Lung microvascular endothelial cell (primary cell): ENCODE measurements at regions not wholly inside any gene's neighbourhood (a gene's known extent, or its start where the extent isn't known, plus 50 kb on each side); places are given as distances from the start of the nearest gene placed in this dataset.
A peak's percentile ranks its signal among the peaks of the same experiment; 100 is the strongest.

Source experiments
- DNase-seq, 2 donors: peaks; one replicate each; pipeline versions ENCODE4 v3.0.0 to v3.0.0-alpha.2; 2010; ENCODE audit warnings: low read depth in 2 of 2

DNA sequence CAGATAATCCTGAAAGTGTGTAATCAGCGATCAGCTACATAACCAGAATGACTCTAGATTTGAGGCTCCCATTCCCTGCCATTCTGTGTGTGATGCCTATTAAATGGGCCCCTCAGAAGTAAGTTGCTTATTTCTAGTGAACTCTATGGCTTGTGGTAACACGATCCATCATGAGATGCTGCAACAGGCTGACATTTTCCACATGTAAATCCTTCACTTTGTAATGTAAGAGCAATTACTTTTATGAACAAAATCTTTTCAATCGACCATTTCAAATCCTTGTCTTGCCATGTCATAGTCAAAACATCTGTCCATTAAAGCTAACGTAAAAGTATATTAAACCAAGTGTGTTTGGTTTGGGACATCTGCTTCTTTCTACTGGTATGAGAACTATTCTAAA is 175.9 kb upstream of the ETAA1 start:
- no peak for DNase-seq

DNA sequence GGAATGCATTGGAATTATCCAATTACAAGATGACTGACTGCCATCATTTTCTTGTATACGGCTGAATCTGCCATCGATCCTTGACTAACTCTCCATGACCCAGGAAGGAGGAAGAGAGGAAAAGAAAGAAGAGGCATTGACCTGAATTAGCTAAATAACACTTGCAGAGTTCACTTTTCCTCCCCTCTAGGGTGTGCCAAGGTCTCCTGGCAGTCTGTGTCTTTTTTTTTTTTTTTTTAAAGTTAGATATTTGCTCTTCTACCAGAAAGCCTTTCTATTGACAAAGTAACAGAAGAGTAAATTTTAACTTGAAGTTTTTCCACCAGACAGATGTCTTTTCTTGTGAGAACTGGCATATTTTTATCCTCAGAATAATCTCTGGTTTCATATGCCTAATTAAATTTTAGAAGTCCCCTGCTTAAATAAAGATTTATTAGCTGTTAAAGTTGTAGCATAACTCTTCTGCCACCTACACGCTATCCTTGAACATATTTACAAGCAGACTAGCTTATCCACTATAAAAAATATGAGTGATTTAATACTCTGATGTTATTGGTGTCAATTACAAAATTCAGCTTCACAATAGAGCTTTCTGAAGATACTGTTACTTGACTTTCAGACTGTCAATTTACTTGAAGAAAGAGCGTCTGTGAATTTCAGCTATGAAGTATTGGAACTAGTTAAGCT is 171.7 kb upstream of the ETAA1 start:
- no peak for DNase-seq

DNA sequence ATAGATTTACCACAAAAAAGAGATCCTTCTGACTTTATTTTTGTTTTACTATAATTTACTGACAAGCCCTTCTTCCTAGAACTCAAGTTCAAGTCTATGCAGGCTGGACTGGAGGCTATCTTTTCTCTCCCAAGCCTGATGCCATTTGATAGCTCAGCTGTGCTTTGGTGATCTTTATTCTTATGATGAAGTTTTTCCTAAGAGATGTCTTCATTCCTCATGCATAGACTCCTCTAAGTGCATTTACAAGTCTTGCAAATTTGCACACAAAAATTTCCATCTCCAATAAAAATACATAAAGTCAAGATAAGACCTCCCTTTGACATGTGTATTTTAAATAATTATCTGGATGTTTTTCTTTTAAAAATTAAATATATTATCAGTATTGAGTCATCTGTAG is 167.4 kb upstream of the ETAA1 start:
- no peak for DNase-seq

DNA sequence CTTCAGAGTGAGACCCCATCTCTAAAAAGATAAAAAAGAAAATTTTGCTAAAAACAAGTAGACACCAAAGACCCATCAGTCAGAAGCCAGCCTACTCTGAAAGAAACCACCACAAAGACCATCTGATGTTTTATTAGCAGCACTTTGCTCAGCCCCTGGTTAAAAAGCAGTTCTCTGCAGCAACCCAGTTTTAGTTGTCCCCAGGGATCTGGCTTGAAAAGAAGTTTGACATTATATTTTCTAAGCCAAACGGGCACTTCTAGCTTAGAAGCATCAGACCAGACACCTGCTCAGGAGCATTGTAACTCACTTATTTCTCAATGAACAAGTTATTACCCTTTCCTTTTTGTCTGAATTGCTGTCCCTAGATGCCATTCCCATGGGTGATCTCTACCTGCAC is 164.2 kb upstream of the ETAA1 start:
- no peak for DNase-seq

DNA sequence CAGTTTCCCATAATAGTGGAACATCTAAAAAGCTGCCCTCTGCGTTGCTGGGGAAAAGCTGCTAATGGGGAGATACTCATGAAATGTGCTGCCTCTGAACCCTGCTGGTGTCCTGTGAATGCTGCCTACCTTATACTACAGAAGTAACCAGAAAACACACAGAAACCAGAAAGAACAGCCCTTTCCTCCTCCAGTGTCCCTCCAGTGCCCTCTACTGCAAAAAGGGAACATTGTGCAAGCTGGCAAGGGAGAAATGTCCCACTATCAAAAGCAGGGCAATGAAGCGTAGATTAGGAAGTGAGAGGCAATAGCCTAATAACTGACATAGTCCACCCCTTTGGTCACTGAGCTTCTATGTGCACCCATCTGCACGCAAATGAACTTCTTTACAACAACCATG is 162.7 kb upstream of the ETAA1 start:
- DNase-seq: peak; percentile 7 to 21

DNA sequence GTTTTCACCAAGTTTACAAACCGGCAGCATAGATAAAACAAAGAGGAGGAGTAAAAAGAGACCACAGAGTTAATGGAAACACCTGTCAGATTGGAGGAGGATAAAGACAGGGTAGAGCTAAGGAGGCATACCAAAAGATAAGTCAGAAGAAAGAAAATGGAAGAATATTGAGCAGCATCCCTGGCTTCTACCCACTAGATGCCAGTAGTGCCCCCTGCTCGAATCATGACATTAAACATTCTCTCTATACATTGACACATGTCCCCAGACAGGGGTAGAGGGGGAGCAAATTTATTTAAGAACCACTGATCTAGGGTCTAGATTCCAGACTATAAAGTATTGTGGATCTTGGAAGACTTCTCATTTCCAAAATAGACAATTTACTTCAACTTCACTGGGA is 159.8 kb upstream of the ETAA1 start:
- DNase-seq: no peak

DNA sequence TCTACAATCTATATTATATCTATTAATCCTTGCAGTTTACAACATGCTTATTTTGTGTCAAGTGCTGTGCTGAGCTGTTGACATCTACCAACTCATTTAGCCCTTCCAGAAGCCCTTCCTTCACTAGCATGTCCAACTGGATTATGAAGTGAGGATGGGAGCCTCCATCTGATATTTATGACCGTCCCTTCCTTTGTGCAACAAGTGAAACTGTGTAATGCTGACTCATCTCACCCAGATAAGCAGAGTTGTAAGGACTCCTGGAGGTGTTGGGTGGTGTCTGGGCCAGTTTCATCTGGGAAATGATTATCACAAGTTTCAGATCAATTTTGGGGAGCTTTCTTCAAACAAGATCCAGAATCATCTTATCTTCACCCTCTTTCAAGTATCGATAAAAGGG is 156.6 kb upstream of the ETAA1 start:
- DNase-seq: no peak

DNA sequence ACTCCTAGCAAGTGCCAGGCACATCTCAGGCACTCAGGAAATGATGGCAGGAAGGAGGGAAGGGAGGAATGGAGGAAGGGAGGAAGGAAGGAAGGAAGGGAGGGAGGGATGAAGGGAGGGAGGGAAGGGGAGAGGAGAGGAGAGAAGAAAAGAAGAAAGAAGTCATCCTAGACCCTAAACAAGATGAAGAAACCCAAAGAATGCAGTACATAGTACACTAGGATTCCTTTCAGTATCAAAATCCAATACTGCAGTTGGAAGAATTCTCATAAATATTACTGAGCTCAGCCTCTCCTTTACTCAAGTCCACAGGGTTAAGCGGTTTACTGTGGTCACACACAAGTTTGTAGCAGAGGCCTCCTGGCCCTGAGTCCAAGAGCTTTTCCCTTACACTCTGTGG is 155.7 kb upstream of the ETAA1 start:
- DNase-seq: no peak

DNA sequence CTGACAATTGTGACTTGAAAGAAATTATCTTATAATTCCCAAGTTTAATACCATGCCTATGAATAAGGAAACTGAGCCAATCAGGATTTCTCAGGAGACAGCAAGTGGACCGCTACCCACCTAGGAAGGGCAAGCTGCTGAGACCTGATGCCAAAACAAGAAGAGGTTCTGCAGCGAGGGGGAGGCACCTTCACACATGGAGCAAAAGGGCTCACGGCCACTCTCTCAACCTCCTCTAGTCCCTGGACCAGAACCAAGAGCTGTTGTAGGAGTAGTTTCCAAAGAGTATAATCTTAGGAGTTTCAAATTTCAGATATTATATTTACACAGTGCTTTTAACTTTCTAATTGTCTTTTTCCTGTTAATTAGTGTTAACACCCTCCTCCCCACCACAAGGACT is 154.7 kb upstream of the ETAA1 start:
- DNase-seq: no peak

DNA sequence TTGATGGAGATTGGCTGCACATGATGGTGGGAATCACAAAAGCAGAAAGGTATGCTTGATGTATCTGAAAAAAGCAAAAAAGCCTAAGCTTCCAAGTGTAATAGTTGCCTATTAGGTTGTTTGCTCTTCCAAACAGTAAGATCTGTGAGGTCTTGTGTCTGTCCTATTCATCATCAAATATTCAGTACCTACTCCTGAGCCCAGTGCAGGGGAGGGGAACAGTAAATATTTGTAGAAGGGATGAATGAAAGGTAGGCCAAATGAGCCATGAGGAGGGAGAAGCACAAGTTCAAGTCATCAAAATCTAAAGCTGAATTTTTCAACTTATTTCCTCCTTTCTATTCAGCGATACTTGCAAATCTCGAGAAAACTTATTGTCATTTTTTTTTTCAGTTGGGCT is 153.2 kb upstream of the ETAA1 start:
- DNase-seq: no peak

DNA sequence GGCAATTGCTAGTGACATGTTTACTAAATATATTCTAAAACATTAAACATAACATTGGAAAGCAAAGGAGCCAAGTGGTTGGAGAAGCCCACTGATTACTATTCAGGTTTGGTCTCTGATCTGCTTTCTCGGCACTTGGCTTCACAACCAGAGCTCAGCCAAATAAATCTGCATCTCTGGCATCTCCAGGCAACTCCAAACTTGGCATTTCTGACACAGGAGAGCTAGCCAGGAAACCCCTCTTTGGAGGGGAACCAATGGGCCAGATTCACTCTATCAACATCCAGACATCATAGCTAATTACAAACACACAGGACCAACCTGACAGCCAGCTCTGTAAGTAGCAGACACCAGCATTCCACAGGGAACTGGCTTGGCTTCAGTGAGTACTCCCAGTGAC is 150.3 kb upstream of the ETAA1 start:
- no peak for DNase-seq

DNA sequence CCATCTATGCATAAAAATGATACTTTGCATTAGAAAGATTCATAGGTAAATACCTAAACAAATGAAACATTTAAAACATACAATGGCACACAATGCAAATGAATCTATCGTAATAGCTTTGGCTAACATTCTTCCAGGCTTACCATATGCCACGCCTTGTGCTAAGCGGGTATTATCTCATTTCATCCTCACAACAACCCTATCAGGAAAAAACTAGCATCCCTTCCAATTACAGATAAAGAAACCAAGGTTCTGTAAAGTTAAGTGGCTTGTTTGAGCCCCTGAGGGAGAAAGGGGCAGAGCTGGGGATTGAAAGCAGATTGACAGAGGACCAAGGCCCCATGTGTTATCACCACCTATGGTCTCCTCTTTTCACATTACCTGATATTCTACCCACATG is 145.4 kb upstream of the ETAA1 start:
- no peak for DNase-seq

DNA sequence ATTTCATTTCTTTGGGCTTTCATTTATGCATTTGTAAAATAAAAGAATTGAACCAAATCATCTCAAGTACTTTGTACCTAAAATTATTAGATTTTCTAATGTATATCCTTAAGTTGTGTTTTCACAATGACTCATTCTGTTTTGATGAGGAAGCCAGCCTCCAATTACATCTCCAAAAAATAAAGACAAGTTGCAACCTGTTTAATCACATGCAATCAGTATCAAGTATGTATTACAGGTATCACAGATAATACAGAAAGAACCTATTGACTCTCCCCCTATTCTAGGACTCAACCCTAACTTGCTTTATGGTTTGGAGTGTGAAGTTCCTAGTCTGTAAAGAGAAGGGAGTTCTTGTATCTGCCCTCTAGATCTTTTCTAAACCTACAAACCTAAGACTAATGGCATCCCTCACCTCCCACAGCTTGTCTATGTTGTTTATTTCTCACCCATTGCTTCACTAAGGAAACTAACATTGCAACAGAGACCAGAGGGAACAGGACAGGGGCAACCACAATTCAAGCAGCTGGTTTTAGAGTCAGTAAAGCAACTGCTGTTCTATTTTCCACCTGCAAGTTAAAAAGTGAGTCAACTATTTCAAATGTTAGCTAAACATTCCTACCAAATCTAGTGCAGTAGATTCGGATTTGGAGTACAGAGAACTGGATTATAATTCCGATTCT is 141.1 kb upstream of the ETAA1 start:
- DNase-seq: peak in 1 of 2 donors; percentile 12

DNA sequence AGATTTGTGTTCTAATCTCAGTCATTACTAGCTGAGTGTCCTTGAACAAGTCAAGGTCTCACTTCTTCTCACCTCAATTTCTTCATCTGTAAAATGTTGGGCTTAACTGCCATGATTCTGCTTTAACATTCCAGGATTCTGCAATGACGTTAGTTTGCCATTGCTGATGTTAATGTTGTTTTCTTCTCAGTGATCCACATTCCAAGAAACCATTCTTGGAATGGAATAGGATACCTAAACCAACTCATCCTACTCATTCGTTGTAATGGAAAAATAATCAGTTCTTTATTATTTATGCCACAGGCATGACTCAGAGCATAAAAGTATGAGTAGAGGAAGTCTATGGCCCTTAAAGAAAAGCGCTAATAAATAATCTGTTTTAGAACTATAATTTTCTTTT is 140.2 kb upstream of the ETAA1 start:
- no peak for DNase-seq

DNA sequence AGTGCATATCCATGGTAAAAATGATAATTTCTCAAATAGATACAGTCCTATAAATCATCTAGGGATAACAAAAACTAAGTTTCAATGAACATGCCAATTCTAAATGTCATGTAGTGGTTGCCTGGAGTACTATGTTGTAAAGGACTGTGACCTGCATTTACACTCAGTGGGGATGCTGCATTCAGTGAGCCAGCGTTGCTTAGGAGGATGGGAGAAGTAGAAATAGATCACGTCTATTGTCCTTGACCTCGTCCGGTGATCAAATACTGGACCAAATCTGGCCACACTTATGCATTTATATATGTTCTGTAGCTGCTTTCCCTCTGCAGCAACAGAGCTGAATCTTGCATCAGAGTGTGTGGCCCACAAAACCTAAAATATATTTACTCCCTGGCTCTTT is 139.0 kb upstream of the ETAA1 start:
- no peak for DNase-seq

DNA sequence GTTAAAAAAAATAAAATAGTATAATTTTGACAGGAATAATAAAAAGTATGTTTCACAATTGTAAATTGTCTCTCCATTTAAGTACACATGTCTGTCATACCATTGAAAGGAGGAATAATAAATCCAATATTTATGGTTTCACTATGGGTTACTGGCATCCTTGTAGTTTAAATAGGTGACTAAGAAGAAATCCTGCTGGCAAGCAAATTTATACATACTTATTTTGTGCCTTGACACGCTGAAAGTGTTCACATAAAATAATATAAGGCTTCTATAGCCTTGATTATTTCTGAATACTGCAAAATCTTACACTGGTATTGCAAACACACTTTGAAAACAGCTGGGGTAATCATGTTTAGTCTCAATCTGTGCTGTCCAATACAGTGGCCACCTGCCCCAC is 138.3 kb upstream of the ETAA1 start:
- no peak for DNase-seq

DNA sequence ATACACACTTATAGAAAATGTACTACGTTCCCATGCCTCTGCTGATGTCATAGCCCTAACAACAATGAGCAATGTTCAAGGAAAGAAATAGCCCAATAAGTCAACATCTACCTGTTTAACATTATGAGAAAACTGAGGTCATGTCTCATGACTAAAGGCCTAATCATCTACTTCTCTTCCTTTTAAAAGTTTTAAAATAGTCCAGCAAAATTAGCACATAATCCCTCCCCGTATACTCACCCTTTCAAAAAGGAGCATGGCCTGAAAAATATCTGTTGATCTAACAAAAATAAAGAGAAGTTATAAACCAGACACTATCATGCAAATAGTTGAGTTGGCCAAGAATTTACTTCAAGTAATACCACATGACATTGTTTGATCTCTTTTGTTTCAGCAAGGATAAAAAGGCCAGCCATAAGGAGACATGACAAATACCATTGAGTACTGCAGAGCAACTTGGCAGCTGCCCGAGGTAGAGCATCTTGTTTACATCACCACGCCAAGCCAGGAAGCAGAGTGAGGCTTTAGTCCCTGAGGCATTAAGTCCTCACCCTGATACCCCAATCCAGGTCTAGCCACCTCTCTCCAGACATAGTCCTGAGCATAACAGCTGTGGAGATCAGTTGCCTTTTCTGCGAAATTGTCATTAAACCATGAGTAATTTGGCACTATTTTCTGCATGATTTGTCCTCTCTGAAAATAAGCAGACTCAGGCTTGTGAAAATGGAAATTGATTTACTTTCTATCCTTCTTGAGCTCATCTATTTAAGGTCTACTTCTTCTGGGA is 137.4 kb upstream of the ETAA1 start:
- DNase-seq: peak in 1 of 2 donors; percentile 91

DNA sequence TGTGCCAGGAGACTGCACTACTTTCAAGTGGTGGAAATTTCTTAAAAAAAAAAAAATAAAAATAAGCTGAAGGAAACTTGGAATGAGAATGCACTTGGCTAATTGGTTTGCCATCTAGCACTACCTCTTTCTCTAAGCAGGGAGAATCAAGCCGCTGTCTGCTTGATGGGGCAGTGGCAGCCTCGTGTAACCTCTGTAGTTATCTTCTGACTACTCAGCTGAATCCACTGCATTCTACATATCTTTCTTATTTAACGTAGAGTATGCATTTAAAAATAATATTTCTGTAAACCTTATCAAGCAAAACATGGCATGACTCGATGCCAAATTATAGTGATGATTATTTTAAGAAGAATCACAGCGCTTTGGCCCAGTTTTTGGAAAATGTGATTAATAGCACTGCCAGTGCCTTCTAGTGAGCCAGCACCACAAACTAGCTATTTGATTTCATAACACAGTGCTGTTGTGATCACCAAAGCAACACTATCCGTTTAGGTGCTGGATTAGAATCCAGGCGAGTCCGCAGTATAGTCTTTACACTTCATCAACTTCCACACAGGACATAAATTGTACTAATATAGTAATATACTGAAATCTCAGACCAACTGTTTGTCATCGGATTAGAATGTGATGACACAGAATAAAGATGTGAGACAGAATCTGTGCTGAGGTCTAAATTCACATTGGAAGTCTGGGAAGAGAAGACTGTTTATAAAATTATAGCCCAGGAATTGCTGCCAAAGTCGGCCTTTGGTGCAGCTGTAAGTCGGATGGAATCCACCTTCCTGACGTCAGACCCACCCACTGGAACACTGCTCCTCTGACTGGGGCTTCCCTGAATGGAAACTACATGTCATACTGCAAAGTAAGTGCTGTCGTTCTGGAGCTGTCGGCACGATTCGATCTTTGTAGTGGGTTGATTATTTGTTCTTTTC is 136.5 kb upstream of the ETAA1 start:
- DNase-seq: peak; percentile 48 to 97

DNA sequence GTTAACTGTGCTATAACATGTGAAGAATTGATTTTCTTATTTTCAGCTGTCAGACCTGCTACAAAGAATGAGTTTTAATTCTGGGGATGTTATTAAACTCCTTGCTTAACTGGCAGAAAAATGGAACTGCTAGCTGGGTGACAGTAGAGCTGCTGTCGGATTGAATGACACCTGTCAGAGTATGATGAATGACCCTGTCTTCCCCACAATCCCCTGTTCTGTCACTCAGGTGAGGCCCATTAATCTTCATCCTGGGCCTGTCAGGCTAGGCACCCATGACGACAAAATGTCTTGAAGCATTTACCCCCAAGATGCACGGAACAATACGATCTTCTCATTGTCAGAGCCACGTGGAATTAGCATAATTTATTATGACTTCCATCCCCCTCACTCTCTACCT is 129.9 kb upstream of the ETAA1 start:
- DNase-seq: no peak

DNA sequence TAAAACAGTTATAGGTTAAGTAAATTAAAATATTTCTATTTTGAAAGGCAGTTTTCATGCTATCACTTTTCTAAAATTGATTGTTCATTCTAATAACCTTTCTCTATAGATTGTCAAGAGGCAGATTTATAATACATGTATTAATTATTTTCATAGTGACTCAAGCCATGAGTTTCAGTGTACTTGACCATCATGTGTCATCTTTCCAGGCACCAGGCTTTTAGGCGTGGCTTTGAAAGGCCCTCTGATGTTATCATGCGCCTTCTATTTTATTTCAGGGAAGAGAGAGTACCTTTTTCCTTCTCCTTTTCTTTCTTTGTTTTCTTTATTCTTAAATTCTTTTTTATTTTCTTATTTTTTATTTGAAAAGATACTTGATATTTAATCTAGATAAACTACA is 128.3 kb upstream of the ETAA1 start:
- peak in 1 of 2 donors; percentile 62 for DNase-seq

DNA sequence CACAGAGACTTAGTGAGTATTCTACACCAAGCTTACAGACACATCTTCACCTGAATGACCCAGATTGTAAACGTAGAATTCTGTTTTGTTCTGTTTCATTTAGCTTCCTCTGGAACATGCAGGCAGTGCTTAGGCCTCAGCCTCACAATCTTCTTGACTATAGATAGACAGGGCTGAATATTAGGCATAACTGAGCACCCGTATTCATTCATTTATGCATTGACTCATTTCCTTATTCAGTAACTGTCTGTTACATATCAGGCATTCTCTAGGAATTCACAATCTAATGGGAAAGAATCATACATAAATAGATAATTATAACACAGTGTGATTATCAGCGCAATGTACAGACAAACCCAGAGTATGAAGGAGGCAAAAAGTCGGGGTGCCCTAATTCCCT is 124.9 kb upstream of the ETAA1 start:
- peak in 1 of 2 donors; percentile 58 for DNase-seq

DNA sequence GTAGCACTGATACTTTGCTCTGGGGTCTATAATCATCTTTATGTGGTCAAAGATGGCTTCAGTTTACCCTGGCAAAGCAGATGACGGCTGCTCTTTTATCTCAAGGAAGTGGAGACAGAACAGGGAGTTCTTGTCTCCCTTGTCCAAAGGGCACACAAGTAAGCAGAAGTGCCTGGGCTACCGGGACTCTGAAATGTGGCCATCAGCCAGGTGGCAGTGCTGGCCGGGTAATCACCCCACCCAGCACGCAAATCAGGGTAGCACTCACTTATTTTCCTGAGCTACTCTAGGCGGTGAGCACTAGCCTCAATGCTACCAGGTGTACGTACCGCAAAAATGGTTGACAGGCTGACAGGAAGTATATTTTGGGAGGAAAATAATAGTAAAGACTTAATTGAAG is 119.7 kb upstream of the ETAA1 start:
- peak in 1 of 2 donors; percentile 1 for DNase-seq
